Neural progenitor cell (in vitro differentiated cells): ENCODE measurements at regions not wholly inside any gene's neighbourhood (a gene's known extent, or its start where the extent isn't known, plus 50 kb on each side); places are given as distances from the start of the nearest gene placed in this dataset.

ENCODE experiments used
- EZH2 ChIP-seq: fragments of 200-600 bp; sonication (generic); IDR thresholded peaks from 2 replicates; pipeline ENCODE4 v1.6.1; 2017; ENCODE audit warnings: antibody characterized with exemption, mild to moderate bottlenecking, moderate library complexity
- TF ChIP-seq, protein P1 (sequence below): fragments of 200-600 bp; sonication (generic); IDR thresholded peaks from 2 replicates; pipeline ENCODE4 v1.5.1; 2017; ENCODE audit warnings: antibody characterized with exemption, mild to moderate bottlenecking

DNA sequence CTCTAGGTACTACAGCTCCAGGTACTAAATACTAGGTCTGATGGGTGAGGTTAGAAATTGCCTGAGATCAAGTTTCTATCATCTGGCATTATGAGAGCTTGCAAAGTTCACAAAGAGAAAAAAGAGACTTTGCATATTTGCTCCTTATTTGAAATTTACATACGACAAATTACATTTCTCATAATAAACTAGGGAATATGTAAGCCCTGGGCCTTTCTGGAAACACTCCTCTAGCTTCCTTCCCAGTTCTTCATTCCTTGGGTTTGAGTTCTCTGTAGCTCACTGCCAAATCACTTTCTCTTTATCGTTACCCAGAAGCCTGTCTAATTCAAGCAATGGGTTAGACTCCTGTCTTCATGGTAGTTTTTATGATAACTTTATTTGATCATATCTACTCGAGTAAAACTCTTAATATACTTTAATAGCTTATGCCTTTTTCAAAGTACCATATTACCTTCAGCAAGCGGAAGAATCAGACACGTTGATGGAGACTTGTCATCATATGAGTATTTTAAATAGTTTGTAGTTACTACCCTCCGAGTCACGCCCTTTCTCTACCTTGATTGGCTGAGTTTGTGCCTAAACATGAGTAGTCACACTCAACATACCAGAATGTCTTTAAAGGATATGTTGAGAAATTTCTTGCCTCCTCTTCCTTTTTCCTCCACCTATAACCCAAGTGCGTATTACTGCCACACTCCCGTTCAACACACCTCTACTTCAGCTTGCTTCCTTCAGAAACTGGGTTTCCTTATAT lies 150.5 kb downstream of the DKK1 start:
- TF ChIP-seq, protein P1, sequence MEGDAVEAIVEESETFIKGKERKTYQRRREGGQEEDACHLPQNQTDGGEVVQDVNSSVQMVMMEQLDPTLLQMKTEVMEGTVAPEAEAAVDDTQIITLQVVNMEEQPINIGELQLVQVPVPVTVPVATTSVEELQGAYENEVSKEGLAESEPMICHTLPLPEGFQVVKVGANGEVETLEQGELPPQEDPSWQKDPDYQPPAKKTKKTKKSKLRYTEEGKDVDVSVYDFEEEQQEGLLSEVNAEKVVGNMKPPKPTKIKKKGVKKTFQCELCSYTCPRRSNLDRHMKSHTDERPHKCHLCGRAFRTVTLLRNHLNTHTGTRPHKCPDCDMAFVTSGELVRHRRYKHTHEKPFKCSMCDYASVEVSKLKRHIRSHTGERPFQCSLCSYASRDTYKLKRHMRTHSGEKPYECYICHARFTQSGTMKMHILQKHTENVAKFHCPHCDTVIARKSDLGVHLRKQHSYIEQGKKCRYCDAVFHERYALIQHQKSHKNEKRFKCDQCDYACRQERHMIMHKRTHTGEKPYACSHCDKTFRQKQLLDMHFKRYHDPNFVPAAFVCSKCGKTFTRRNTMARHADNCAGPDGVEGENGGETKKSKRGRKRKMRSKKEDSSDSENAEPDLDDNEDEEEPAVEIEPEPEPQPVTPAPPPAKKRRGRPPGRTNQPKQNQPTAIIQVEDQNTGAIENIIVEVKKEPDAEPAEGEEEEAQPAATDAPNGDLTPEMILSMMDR, result no peak
- no peak for TF ChIP-seq EZH2
